Gastrocnemius medialis (tissue), 4 donors: ENCODE measurements at regions not wholly inside any gene's neighbourhood (a gene's known extent, or its start where the extent isn't known, plus 50 kb on each side); places are given as distances from the start of the nearest gene placed in this dataset.

Source experiments
- ATAC-seq, 2 donors: fragments of 150-250 bp; one replicate each; pipeline ENCODE4 v1.9.1; 2016
- DNase-seq, 2 donors: peaks; one replicate each; pipeline ENCODE4 v3.0.0-alpha.2; 2019
- H3K27ac ChIP-seq, 4 donors: fragments of 200-600 bp; sonication (generic); 1 replicate in 1 of 4; 2 replicates in 3 of 4; pipeline ENCODE4 v1.5.1; 2016 to 2018; ENCODE audit warnings: mild to moderate bottlenecking in 2 of 4, moderate library complexity in 1 of 4
- H3K27me3 ChIP-seq, 3 donors: fragments of 200-600 bp; sonication (generic) in 2 of 3; 1 replicate in 1 of 3; 2 replicates in 2 of 3; pipeline versions ENCODE4 v1.5.1 to v1.6.0; 2016 to 2019; ENCODE audit warnings: mild to moderate bottlenecking in 1 of 3, moderate library complexity in 1 of 3
- H3K36me3 ChIP-seq, 2 donors: fragments of 200-600 bp; sonication (generic) in 1 of 2; one replicate each; pipeline ENCODE4 v1.5.1; 2017 to 2018
- H3K4me1 ChIP-seq, 2 donors: fragments of 200-600 bp; sonication (generic) in 1 of 2; one replicate each; pipeline ENCODE4 v1.5.1; 2016 to 2017; ENCODE audit warnings: mild to moderate bottlenecking in 2 of 2
- H3K4me3 ChIP-seq, 4 donors: fragments of 200-600 bp; sonication (generic) in 3 of 4; 1 replicate in 1 of 4; 2 replicates in 3 of 4; pipeline ENCODE4 v1.5.1; 2016 to 2019; ENCODE audit warnings: mild to moderate bottlenecking in 2 of 4
- H3K9me3 ChIP-seq, 3 donors: fragments of 200-600 bp; sonication (generic) in 2 of 3; 1 replicate in 1 of 3; 2 replicates in 2 of 3; pipeline ENCODE4 v1.5.1; 2016 to 2019
- POLR2A ChIP-seq, 2 donors: fragments of 450-650 bp; IDR thresholded peaks; one replicate each; pipeline ENCODE4 v1.6.1; 2017; ENCODE audit warnings: antibody characterized with exemption in 2 of 2, mild to moderate bottlenecking in 2 of 2, moderate library complexity in 2 of 2
- in situ Hi-C, 4 donors: fragments of 200-750 bp; cut with MboI; loops; one replicate each; pipeline versions ENCODE4 v1.15.0 to v1.8.0; 2017; ENCODE audit warnings: low sequenced_read_pairs in 4 of 4
- intact Hi-C: fragments of 100-400 bp; cut with DNase I; formaldehyde crosslinking; loops from one replicate; pipeline ENCODE4 v1.15.1; 2023; ENCODE audit warnings: low total_unique reads
- TF ChIP-seq, protein P1 (sequence below), 5 experiments: fragments of 450-650 bp in 3 of 5; fragments of 200-600 bp in 2 of 5; sonication (generic) in 2 of 5; IDR thresholded peaks in 4 of 5; conservative IDR thresholded peaks in 1 of 5; 1 replicate in 4 of 5; 2 replicates in 1 of 5; pipeline ENCODE4 v1.5.1; 2016 to 2019; ENCODE audit warnings: antibody characterized with exemption in 5 of 5, mild to moderate bottlenecking in 3 of 5, moderate library complexity in 3 of 5

DNA sequence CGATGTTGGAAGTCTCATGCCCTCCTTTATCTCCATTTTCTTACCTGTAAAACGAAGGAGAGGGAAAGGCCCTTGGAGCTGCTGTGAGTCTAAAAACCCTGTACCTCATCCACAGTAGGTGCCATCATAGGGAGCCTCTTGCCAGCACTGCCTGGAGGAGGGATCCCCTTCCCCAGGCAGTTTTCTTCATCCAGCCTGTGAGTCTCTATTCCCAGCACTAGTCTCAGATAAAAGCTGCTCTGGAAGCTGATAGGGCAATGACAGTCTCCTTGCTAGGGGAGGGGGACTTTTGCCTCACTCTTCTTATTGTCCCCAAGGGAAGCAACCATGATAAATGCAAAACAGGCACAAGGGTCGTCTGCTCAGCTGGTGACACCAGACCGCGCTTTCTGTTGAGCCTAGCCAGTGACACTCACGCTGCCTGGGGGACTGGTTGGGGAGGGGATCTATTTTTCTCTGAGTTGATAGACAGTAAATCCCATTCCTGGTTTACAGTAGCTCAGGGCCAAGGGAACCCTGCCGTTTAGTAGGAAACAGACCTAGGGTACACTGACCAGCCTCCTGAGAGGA lies 139.5 kb upstream of the NABP1 start:
- in situ Hi-C loops = no loop called here
- no peaks in the 10 kb centered on the region for H3K27me3 ChIP-seq
- no peaks in the 10 kb centered on the region for H3K9me3 ChIP-seq
- no peak for DNase-seq
- no peak overlapping the region for H3K4me3 ChIP-seq
- no peaks in the 10 kb centered on the region for H3K36me3 ChIP-seq
- TF ChIP-seq, protein P1, sequence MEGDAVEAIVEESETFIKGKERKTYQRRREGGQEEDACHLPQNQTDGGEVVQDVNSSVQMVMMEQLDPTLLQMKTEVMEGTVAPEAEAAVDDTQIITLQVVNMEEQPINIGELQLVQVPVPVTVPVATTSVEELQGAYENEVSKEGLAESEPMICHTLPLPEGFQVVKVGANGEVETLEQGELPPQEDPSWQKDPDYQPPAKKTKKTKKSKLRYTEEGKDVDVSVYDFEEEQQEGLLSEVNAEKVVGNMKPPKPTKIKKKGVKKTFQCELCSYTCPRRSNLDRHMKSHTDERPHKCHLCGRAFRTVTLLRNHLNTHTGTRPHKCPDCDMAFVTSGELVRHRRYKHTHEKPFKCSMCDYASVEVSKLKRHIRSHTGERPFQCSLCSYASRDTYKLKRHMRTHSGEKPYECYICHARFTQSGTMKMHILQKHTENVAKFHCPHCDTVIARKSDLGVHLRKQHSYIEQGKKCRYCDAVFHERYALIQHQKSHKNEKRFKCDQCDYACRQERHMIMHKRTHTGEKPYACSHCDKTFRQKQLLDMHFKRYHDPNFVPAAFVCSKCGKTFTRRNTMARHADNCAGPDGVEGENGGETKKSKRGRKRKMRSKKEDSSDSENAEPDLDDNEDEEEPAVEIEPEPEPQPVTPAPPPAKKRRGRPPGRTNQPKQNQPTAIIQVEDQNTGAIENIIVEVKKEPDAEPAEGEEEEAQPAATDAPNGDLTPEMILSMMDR (IDR thresholded peaks at IDR 0.05 in 4 of 5, conservative IDR thresholded peaks at IDR 0.05 in 1 of 5) = no peak
- TF ChIP-seq POLR2A (IDR thresholded peaks at IDR 0.05) = no peak
- no peak for ATAC-seq
- intact Hi-C loops = no loop called here
- no peaks in the 10 kb centered on the region for H3K4me1 ChIP-seq
- no peak overlapping the region for H3K27ac ChIP-seq

DNA sequence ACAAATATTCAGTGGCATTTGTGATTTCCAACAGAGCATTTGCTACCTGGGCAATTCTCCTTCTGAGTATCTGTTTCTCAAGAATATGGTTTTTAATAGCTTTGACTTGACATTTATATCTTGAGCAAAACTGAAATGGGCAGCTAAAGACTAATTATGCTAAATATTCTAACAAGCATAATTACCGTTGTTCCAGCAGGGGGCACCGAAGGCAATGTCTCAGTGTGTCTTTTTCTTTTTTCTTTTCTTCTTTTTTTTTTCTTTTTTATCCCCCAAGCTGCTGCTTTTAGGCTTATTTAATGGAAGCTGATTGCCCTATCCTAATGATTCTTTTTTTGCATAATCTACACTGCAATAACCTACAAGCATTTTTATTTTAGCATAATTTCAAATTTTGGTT lies 138.9 kb upstream of the NABP1 start:
- Histone ChIP-seq H3K27ac (no peak overlapping the region), H3K4me1 (no peaks in the 10 kb centered on the region), H3K4me3 (no peak overlapping the region), H3K36me3 (no peaks in the 10 kb centered on the region), H3K27me3 (no peaks in the 10 kb centered on the region), H3K9me3 (no peaks in the 10 kb centered on the region)
- ATAC-seq (no peak), DNase-seq (no peak)
- intact Hi-C loops (no loop called here), in situ Hi-C loops (no loop called here)
- no peak for TF ChIP-seq POLR2A (IDR thresholded peaks at IDR 0.05)
- TF ChIP-seq, protein P1 (IDR thresholded peaks at IDR 0.05 in 4 of 5, conservative IDR thresholded peaks at IDR 0.05 in 1 of 5) = peak in 1 of 5 experiments; percentile 25

GRCh38 chr2:191540681-191541080 lies 137.3 kb upstream of the NABP1 start:
- no peaks in the 10 kb centered on the region for H3K27me3 ChIP-seq
- ATAC-seq (no peak), DNase-seq (no peak)
- no peaks in the 10 kb centered on the region for H3K36me3 ChIP-seq
- no peak for TF ChIP-seq POLR2A (IDR thresholded peaks at IDR 0.05)
- TF ChIP-seq, protein P1 (IDR thresholded peaks at IDR 0.05 in 4 of 5, conservative IDR thresholded peaks at IDR 0.05 in 1 of 5) = no peak
- in situ Hi-C loops = no loop called here
- intact Hi-C loops = no loop called here
- no peak overlapping the region for H3K4me3 ChIP-seq
- no peak overlapping the region for H3K27ac ChIP-seq
- no peaks in the 10 kb centered on the region for H3K4me1 ChIP-seq
- H3K9me3 ChIP-seq = no peaks in the 10 kb centered on the region

DNA sequence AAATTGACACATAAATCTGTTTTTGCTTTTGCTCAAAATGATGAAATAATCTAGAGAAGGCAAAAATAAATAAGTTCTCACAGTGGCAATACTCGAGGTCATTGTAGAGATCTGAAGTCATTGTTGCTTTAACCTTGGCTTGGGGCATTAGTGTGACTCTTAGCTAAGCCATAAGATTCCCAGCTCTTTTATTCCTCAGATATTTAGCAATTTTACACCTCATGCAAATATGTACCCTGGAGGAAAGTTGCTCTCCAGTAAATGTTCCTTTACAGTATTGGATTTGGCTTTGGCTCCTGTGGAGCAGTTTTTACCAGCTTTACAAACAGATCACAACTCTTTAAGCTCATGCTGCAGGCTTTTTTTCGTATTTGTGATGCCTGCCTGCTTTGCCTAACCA lies 134.2 kb upstream of the NABP1 start:
- DNase-seq (no peak), ATAC-seq (no peak)
- Histone ChIP-seq H3K4me3 (no peak overlapping the region), H3K4me1 (no peaks in the 10 kb centered on the region), H3K27ac (no peak overlapping the region), H3K9me3 (no peaks in the 10 kb centered on the region), H3K36me3 (no peaks in the 10 kb centered on the region), H3K27me3 (no peaks in the 10 kb centered on the region)
- in situ Hi-C loops = no loop called here
- TF ChIP-seq, protein P1 (IDR thresholded peaks at IDR 0.05 in 4 of 5, conservative IDR thresholded peaks at IDR 0.05 in 1 of 5) = no peak
- no peak for TF ChIP-seq POLR2A (IDR thresholded peaks at IDR 0.05)
- intact Hi-C loops = no loop called here

DNA sequence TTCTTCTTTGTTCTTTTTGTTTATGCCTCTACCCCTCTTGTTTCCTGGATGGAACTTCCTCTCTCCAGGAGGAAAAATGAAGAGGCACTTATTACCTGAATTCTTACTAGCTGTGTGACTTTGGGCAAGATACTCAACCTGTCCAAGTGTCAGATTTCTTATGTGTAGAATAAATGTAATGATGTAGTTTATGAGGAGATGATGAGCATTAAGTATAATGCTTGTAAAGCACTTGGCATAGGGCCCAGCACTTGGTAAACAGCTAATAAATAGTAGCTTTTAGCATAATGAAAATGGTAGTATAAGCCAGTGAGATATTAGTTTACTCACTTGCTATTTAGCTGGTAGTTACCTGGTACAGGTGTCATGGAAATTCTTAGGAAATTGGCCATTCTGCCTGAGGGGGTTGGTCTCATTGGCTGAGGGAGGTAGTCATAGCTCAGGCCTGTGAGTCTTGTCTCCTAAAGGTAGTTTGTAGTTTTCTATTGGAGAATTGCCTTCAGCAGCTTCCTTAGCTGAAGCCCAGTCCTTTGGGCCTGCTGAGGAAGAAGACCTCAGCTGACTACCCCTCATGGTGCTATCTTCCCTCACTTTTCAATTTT lies 133.4 kb upstream of the NABP1 start:
- Histone ChIP-seq H3K4me1 (no peaks in the 10 kb centered on the region), H3K27ac (no peak overlapping the region), H3K36me3 (no peaks in the 10 kb centered on the region), H3K4me3 (no peak overlapping the region), H3K9me3 (no peaks in the 10 kb centered on the region), H3K27me3 (no peaks in the 10 kb centered on the region)
- no peak for TF ChIP-seq POLR2A (IDR thresholded peaks at IDR 0.05)
- TF ChIP-seq, protein P1 (IDR thresholded peaks at IDR 0.05 in 4 of 5, conservative IDR thresholded peaks at IDR 0.05 in 1 of 5) = no peak
- ATAC-seq (no peak), DNase-seq (no peak)
- intact Hi-C loops = no loop called here
- in situ Hi-C loops = no loop called here
